Neural cell (in vitro differentiated cells): ENCODE measurements at regions not wholly inside any gene's neighbourhood (a gene's known extent, or its start where the extent isn't known, plus 50 kb on each side); places are given as distances from the start of the nearest gene placed in this dataset.

ENCODE experiments used
- H2AFZ ChIP-seq: fragments of 200-600, 300-800 bp; sonication (generic), shearing (Covaris generic); 2 replicates; pipeline ENCODE4 v1.6.0; 2014; ENCODE audit warnings: low read depth, mild to moderate bottlenecking, antibody characterized with exemption, low read length, moderate library complexity
- H3F3A ChIP-seq: fragments of 200-600 bp; shearing (Covaris generic); 2 replicates; pipeline ENCODE4 v1.6.1; 2016; ENCODE audit warnings: mild to moderate bottlenecking, moderate library complexity, mixed read lengths, antibody characterized with exemption, low read length; ENCODE audit not compliant: insufficient read depth, poor library complexity, severe bottlenecking
- H3K27ac ChIP-seq: fragments of 200-600, 300-800 bp; sonication (generic), shearing (Covaris generic); 2 replicates; pipeline ENCODE4 v1.5.1; 2014; ENCODE audit warnings: mild to moderate bottlenecking, low read length, moderate library complexity
- H3K27me3 ChIP-seq: fragments of 300-800, 200-600 bp; sonication (generic), shearing (Covaris generic); 2 replicates; pipeline ENCODE4 v1.6.0; 2014; ENCODE audit warnings: mild to moderate bottlenecking, low read depth, low read length, moderate library complexity; ENCODE audit not compliant: insufficient read depth
- H3K36me3 ChIP-seq: fragments of 300-800, 200-600 bp; sonication (generic), shearing (Covaris generic); 2 replicates; pipeline ENCODE4 v1.5.1; 2014; ENCODE audit warnings: mild to moderate bottlenecking, antibody characterized with exemption, low read length, moderate library complexity; ENCODE audit not compliant: insufficient read depth
- H3K4me2 ChIP-seq: fragments of 300-800, 200-600 bp; sonication (generic), shearing (Covaris generic); 2 replicates; pipeline ENCODE4 v1.6.0; 2014; ENCODE audit warnings: mild to moderate bottlenecking, low read length
- H3K4me3 ChIP-seq: fragments of 300-800, 200-600 bp; sonication (generic), shearing (Covaris generic); 2 replicates; pipeline ENCODE4 v1.5.1; 2014; ENCODE audit warnings: mild to moderate bottlenecking, low read length, moderate library complexity
- H3K79me2 ChIP-seq: fragments of 200-600 bp; shearing (Covaris generic); replicated peaks from 2 replicates; pipeline ENCODE4 v1.6.0; 2014; ENCODE audit warnings: mild to moderate bottlenecking, low read length, moderate library complexity; ENCODE audit not compliant: insufficient read depth
- H3K9ac ChIP-seq: fragments of 300-800, 200-600 bp; sonication (generic), shearing (Covaris generic); 2 replicates; pipeline ENCODE4 v1.6.1; 2016; ENCODE audit warnings: mild to moderate bottlenecking, low read length, mixed read lengths
- H3K9me2 ChIP-seq: fragments of 200-600 bp; shearing (Covaris generic); 2 replicates; pipeline ENCODE4 v1.6.1; 2016; ENCODE audit warnings: mild to moderate bottlenecking, low read length, mixed read lengths; ENCODE audit not compliant: insufficient read depth
- H3K9me3 ChIP-seq: fragments of 200-600, 300-800 bp; sonication (generic), shearing (Covaris generic); 2 replicates; pipeline ENCODE4 v1.6.1; 2016; ENCODE audit warnings: mild to moderate bottlenecking, mixed run types, low read length, moderate library complexity, mixed read lengths
- H4K20me1 ChIP-seq: fragments of 200-600 bp; shearing (Covaris generic); 2 replicates; pipeline ENCODE4 v1.6.1; 2016; ENCODE audit warnings: mild to moderate bottlenecking, mixed run types; ENCODE audit not compliant: insufficient read depth
- EP300 ChIP-seq: fragments of 450-650 bp; conservative IDR thresholded peaks from 2 replicates; pipeline ENCODE4 v1.6.1; 2014; ENCODE audit warnings: antibody characterized with exemption, mild to moderate bottlenecking, moderate library complexity; ENCODE audit not compliant: poor library complexity, severe bottlenecking
- EZH2 ChIP-seq: fragments of 200-600, 300-800 bp; shearing (Covaris generic), sonication (generic); IDR thresholded peaks from 2 replicates; pipeline ENCODE4 v1.6.1; 2014; ENCODE audit warnings: antibody characterized with exemption, low read length, borderline replicate concordance, mild to moderate bottlenecking; ENCODE audit not compliant: insufficient read depth, poor library complexity, severe bottlenecking
- MXI1 ChIP-seq: fragments of 450-650 bp; conservative IDR thresholded peaks from 2 replicates; pipeline ENCODE4 v1.6.1; 2014; ENCODE audit warnings: antibody characterized with exemption, mild to moderate bottlenecking; ENCODE audit not compliant: poor library complexity, severe bottlenecking
- POLR2AphosphoS5 ChIP-seq: IDR thresholded peaks from 2 replicates; pipeline ENCODE4 v1.6.1; 2012
- RAD21 ChIP-seq: fragments of 450-650 bp; conservative IDR thresholded peaks from 2 replicates; pipeline ENCODE4 v1.6.1; 2014; ENCODE audit warnings: antibody characterized with exemption, mild to moderate bottlenecking, moderate library complexity
- REST ChIP-seq: IDR thresholded peaks from 2 replicates; pipeline ENCODE4 v1.6.1; 2012; ENCODE audit warnings: borderline replicate concordance
- TAF1 ChIP-seq: IDR thresholded peaks from 2 replicates; pipeline ENCODE4 v1.6.1; 2012; ENCODE audit warnings: low read depth
- TF ChIP-seq, protein P1 (sequence below): fragments of 450-650 bp; IDR thresholded peaks from 2 replicates; pipeline ENCODE4 v1.5.1; 2014; ENCODE audit warnings: antibody characterized with exemption, mild to moderate bottlenecking, moderate library complexity; ENCODE audit not compliant: poor library complexity, severe bottlenecking

- Histone ChIP-seq H3K27ac (no peak overlapping the region), H3K9ac (no peak overlapping the region), H3K4me2 (no peak overlapping the region), H3K9me2 (no peaks in the 10 kb centered on the region), H2AFZ (no peak overlapping the region), H3F3A (no peaks in the 10 kb centered on the region), H3K79me2 (no peaks in the 10 kb centered on the region), H3K36me3 (no peaks in the 10 kb centered on the region), H3K9me3 (no peaks in the 10 kb centered on the region), H3K4me3 (no peak overlapping the region), H3K27me3 (no peaks in the 10 kb centered on the region), H4K20me1 (no peaks in the 10 kb centered on the region)
- no peak for TF ChIP-seq TAF1
- no peak for TF ChIP-seq EZH2
- TF ChIP-seq MXI1, result no peak
- TF ChIP-seq RAD21, result no peak
- no peak for TF ChIP-seq EP300
- TF ChIP-seq REST, result no peak
These were observed 60.4 kb downstream of the BOD1L2 start for GRCh38 chr18:57207124-57207916.

DNA sequence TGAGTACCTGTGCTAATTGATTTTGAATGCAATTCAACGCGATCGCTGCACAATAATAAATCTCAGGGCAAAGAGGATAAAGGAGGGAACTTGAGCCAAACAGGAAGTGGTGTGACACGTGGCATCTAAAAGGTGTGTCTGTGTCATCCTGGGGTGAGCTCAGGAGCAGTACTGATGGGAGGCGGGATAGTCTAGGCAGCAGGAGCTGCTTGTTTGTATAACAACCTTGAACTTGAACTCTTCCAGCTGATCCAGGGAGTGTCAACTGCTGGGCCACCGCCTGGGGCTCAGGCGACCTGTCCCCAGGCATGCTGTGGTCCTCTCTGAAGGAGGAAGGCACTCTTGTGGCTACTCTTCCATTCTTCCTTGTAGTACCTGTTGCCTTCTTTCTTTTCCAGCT is 61.2 kb downstream of the BOD1L2 start:
- no peak overlapping the region for H3K9ac ChIP-seq

More for the DNA sequence above, 61.2 kb downstream of the BOD1L2 start:
- H3K9me3 ChIP-seq, result no peaks in the 10 kb centered on the region
- H3K79me2 ChIP-seq, result no peaks in the 10 kb centered on the region
- no peak overlapping the region for H2AFZ ChIP-seq
- no peak overlapping the region for H3K27ac ChIP-seq
- H3K36me3 ChIP-seq, result no peaks in the 10 kb centered on the region
- no peaks in the 10 kb centered on the region for H3F3A ChIP-seq
- no peak overlapping the region for H3K4me3 ChIP-seq
- no peak overlapping the region for H3K4me2 ChIP-seq
- no peaks in the 10 kb centered on the region for H3K27me3 ChIP-seq
- no peaks in the 10 kb centered on the region for H4K20me1 ChIP-seq
- no peaks in the 10 kb centered on the region for H3K9me2 ChIP-seq
- TF ChIP-seq POLR2AphosphoS5, result no peak
- TF ChIP-seq, protein P1, sequence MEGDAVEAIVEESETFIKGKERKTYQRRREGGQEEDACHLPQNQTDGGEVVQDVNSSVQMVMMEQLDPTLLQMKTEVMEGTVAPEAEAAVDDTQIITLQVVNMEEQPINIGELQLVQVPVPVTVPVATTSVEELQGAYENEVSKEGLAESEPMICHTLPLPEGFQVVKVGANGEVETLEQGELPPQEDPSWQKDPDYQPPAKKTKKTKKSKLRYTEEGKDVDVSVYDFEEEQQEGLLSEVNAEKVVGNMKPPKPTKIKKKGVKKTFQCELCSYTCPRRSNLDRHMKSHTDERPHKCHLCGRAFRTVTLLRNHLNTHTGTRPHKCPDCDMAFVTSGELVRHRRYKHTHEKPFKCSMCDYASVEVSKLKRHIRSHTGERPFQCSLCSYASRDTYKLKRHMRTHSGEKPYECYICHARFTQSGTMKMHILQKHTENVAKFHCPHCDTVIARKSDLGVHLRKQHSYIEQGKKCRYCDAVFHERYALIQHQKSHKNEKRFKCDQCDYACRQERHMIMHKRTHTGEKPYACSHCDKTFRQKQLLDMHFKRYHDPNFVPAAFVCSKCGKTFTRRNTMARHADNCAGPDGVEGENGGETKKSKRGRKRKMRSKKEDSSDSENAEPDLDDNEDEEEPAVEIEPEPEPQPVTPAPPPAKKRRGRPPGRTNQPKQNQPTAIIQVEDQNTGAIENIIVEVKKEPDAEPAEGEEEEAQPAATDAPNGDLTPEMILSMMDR, result no peak
- TF ChIP-seq MXI1, result no peak
- TF ChIP-seq REST, result no peak
